ENCODE measurements at regions not wholly inside any gene's neighbourhood (a gene's known extent, or its start where the extent isn't known, plus 50 kb on each side); places are given as distances from the start of the nearest gene placed in this dataset.

GRCh38 chr2:65504814-65505697 lies 72.7 kb upstream of the SPRED2 start:
- no peaks in the 10 kb centered on the region for H3K36me3 ChIP-seq (ENCODE audit: control insufficient read depth, insufficient read depth, low read length)
- BruUV-seq (replicated peaks): no TSS peak
- intact Hi-C loops (cut with micrococcal nuclease; ENCODE audit: unreplicated experiment): no loop called here
- H3K27ac ChIP-seq (ENCODE audit: low read length): no peak overlapping the region
- no peaks in the 10 kb centered on the region for H3K4me1 ChIP-seq (ENCODE audit: control insufficient read depth, insufficient read depth, low read length)
- DNase-seq (ENCODE audit: low read depth, low spot score) (no peak), ATAC-seq (no peak)
- in situ Hi-C loops (cut with HindIII; ENCODE audit: low pct_unique_long_range_greater_than_20kb, low sequenced_read_pairs): no loop called here
- no peaks in the 10 kb centered on the region for H3K9me3 ChIP-seq (ENCODE audit: control insufficient read depth, insufficient read depth, low read depth, low read length)
- no peaks in the 10 kb centered on the region for H3K27me3 ChIP-seq (ENCODE audit: control insufficient read depth, insufficient read depth, low read length)
- POLR2A ChIA-PET: interaction anchor here (0.5 to 0.6 kb wide), 2 partner anchors 18 to 30 kb away, joined by 3 read pairs; no protein-coding TSS in a partner anchor
- no peak overlapping the region for H3K4me3 ChIP-seq (ENCODE audit: low read depth in 2 of 2, low read length in 2 of 2)
- CTCF ChIA-PET: no interaction called here
- TF ChIP-seq SIN3A (IDR thresholded peaks at IDR 0.05; ENCODE audit: borderline replicate concordance, insufficient read depth, low read depth, low read length): no peak
- TF ChIP-seq CTCF (IDR thresholded peaks at IDR 0.05): no peak
- no peak for TF ChIP-seq TCF7L2 (IDR thresholded peaks at IDR 0.05; ENCODE audit: low read depth, low read length)
- no peak for TF ChIP-seq REST (IDR thresholded peaks at IDR 0.05; ENCODE audit: insufficient read depth in 1 of 2, low read depth in 2 of 2, low read length in 1 of 2)
- no peak for TF ChIP-seq POLR2AphosphoS5 (IDR thresholded peaks at IDR 0.05; ENCODE audit: low read depth, low read length)

GRCh38 chr2:65504201-65504600 lies 71.8 kb upstream of the SPRED2 start:
- in situ Hi-C loops (cut with HindIII; ENCODE audit: low pct_unique_long_range_greater_than_20kb, low sequenced_read_pairs): no loop called here
- no peaks in the 10 kb centered on the region for H3K36me3 ChIP-seq (ENCODE audit: control insufficient read depth, insufficient read depth, low read length)
- no TSS peak for BruUV-seq (replicated peaks)
- ChIA-PET CTCF (no interaction called here), POLR2A (no interaction called here)
- no peak overlapping the region for H3K4me3 ChIP-seq (ENCODE audit: low read depth in 2 of 2, low read length in 2 of 2)
- TF ChIP-seq CTCF (IDR thresholded peaks at IDR 0.05): no peak
- TF ChIP-seq POLR2AphosphoS5 (IDR thresholded peaks at IDR 0.05; ENCODE audit: low read depth, low read length): no peak
- TF ChIP-seq REST (IDR thresholded peaks at IDR 0.05; ENCODE audit: insufficient read depth in 1 of 2, low read depth in 2 of 2, low read length in 1 of 2): no peak
- no peak for TF ChIP-seq SIN3A (IDR thresholded peaks at IDR 0.05; ENCODE audit: borderline replicate concordance, insufficient read depth, low read depth, low read length)
- TF ChIP-seq TCF7L2 (IDR thresholded peaks at IDR 0.05; ENCODE audit: low read depth, low read length): no peak
- no peaks in the 10 kb centered on the region for H3K27me3 ChIP-seq (ENCODE audit: control insufficient read depth, insufficient read depth, low read length)
- no peaks in the 10 kb centered on the region for H3K4me1 ChIP-seq (ENCODE audit: control insufficient read depth, insufficient read depth, low read length)
- DNase-seq (ENCODE audit: low read depth, low spot score) (no peak), ATAC-seq (no peak)
- H3K27ac ChIP-seq (ENCODE audit: low read length): no peak overlapping the region
- H3K9me3 ChIP-seq (ENCODE audit: control insufficient read depth, insufficient read depth, low read depth, low read length): no peaks in the 10 kb centered on the region
- intact Hi-C loops (cut with micrococcal nuclease; ENCODE audit: unreplicated experiment): no loop called here

All from Panc1 (cell line).